ENCODE measurements at regions not wholly inside any gene's neighbourhood (a gene's known extent, or its start where the extent isn't known, plus 50 kb on each side); places are given as distances from the start of the nearest gene placed in this dataset.

- in situ Hi-C loops (cut with HindIII; ENCODE audit: low sequenced_read_pairs): no loop called here
- DNase-seq (ENCODE audit: low spot score): no peak
Observed at GRCh38 chr1:68339505-68339904, 107.2 kb upstream of the WLS start.

- in situ Hi-C loops (cut with HindIII; ENCODE audit: low sequenced_read_pairs): no loop called here
- DNase-seq (ENCODE audit: low spot score): no peak
Observed at GRCh38 chr1:68338081-68338480, 105.8 kb upstream of the WLS start.

- DNase-seq (ENCODE audit: low spot score): no peak
- in situ Hi-C loops (cut with HindIII; ENCODE audit: low sequenced_read_pairs): no loop called here
Observed at GRCh38 chr1:68332041-68332440, 99.7 kb upstream of the WLS start.

GRCh38 chr1:68331117-68331865, 99.0 kb upstream of the WLS start:
- no peak for DNase-seq (ENCODE audit: low spot score)
- in situ Hi-C loops (cut with HindIII; ENCODE audit: low sequenced_read_pairs): no loop called here

- no peak for DNase-seq (ENCODE audit: low spot score)
- in situ Hi-C loops (cut with HindIII; ENCODE audit: low sequenced_read_pairs): no loop called here
Observed at GRCh38 chr1:68330391-68330790, 98.1 kb upstream of the WLS start.

- in situ Hi-C loops (cut with HindIII; ENCODE audit: low sequenced_read_pairs): no loop called here
- DNase-seq (ENCODE audit: low spot score): no peak
Observed at GRCh38 chr1:68329096-68329835, 96.9 kb upstream of the WLS start.

GRCh38 chr1:68328490-68328889, 96.2 kb upstream of the WLS start:
- DNase-seq (ENCODE audit: low spot score): no peak
- in situ Hi-C loops (cut with HindIII; ENCODE audit: low sequenced_read_pairs): no loop called here

- DNase-seq (ENCODE audit: low spot score): no peak
- in situ Hi-C loops (cut with HindIII; ENCODE audit: low sequenced_read_pairs): no loop called here
Observed at GRCh38 chr1:68327414-68327813, 95.1 kb upstream of the WLS start.

- in situ Hi-C loops (cut with HindIII; ENCODE audit: low sequenced_read_pairs): no loop called here
- no peak for DNase-seq (ENCODE audit: low spot score)
Observed at GRCh38 chr1:68326481-68326880, 94.2 kb upstream of the WLS start.

GRCh38 chr1:68324316-68324715, 92.0 kb upstream of the WLS start:
- in situ Hi-C loops (cut with HindIII; ENCODE audit: low sequenced_read_pairs): no loop called here
- no peak for DNase-seq (ENCODE audit: low spot score)

- in situ Hi-C loops (cut with HindIII; ENCODE audit: low sequenced_read_pairs): no loop called here
- no peak for DNase-seq (ENCODE audit: low spot score)
Observed at GRCh38 chr1:68322837-68323687, 90.7 kb upstream of the WLS start.

GRCh38 chr1:68322096-68322495, 89.8 kb upstream of the WLS start:
- DNase-seq (ENCODE audit: low spot score): no peak
- in situ Hi-C loops (cut with HindIII; ENCODE audit: low sequenced_read_pairs): no loop called here

GRCh38 chr1:68321084-68321685, 88.9 kb upstream of the WLS start:
- in situ Hi-C loops (cut with HindIII; ENCODE audit: low sequenced_read_pairs): no loop called here
- DNase-seq (ENCODE audit: low spot score): peak; percentile 33

- DNase-seq (ENCODE audit: low spot score): no peak
- in situ Hi-C loops (cut with HindIII; ENCODE audit: low sequenced_read_pairs): no loop called here
Observed at GRCh38 chr1:68320349-68320748, 88.0 kb upstream of the WLS start.

- in situ Hi-C loops (cut with HindIII; ENCODE audit: low sequenced_read_pairs): no loop called here
- peak; percentile 18 for DNase-seq (ENCODE audit: low spot score)
Observed at GRCh38 chr1:68319907-68320306, 87.6 kb upstream of the WLS start.

- in situ Hi-C loops (cut with HindIII; ENCODE audit: low sequenced_read_pairs): no loop called here
- no peak for DNase-seq (ENCODE audit: low spot score)
Observed at GRCh38 chr1:68317543-68317942, 85.2 kb upstream of the WLS start.

- DNase-seq (ENCODE audit: low spot score): no peak
- in situ Hi-C loops (cut with HindIII; ENCODE audit: low sequenced_read_pairs): no loop called here
Observed at GRCh38 chr1:68314151-68314780, 81.9 kb upstream of the WLS start.

GRCh38 chr1:68313735-68314134, 81.4 kb upstream of the WLS start:
- in situ Hi-C loops (cut with HindIII; ENCODE audit: low sequenced_read_pairs): no loop called here
- no peak for DNase-seq (ENCODE audit: low spot score)

- in situ Hi-C loops (cut with HindIII; ENCODE audit: low sequenced_read_pairs): no loop called here
- DNase-seq (ENCODE audit: low spot score): no peak
Observed at GRCh38 chr1:68308034-68308433, 75.7 kb upstream of the WLS start.

All from G401 (cell line).